ENCODE measurements at regions not wholly inside any gene's neighbourhood (a gene's known extent, or its start where the extent isn't known, plus 50 kb on each side); places are given as distances from the start of the nearest gene placed in this dataset.
"Not testable (repeated sequence)": the region's sequence is repeated elsewhere in the genome, so short reads cannot be mapped to it uniquely, and the experiment has no call there.

DNA sequence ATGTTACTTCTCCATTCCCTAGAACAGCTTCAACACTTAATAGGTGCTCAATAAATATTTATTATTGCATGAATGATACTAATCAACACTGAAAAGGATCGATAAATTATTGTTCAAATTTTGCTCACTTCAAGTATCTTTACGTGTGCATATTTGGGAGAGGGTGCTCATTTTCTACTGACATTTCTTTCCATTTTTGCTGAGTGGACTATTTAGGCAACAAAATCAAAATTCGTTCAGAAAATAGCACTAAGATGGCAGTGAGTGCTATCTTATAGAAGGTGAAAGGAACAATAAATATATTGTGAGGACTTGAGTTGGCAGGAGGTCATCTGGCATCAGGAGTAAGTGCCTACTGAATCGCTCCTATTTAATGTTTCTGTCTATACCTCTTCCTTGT is 501.9 kb upstream of the IRAK1BP1 start:
- no peak for DNase-seq (ENCODE audit: extremely low spot score)
- ChIA-PET POLR2A (no interaction called here), CTCF (no interaction called here)
- TF ChIP-seq NFRKB (IDR thresholded peaks at IDR 0.05) (no peak), FOXA1 (IDR thresholded peaks at IDR 0.05) (no peak), L3MBTL2 (conservative IDR thresholded peaks at IDR 0.05) (no peak), BHLHE40 (IDR thresholded peaks at IDR 0.05; ENCODE audit: borderline replicate concordance) (no peak), ARNT (IDR thresholded peaks at IDR 0.05) (no peak), TARDBP (IDR thresholded peaks at IDR 0.05) (no peak), CTBP1 (IDR thresholded peaks at IDR 0.05; ENCODE audit: borderline replicate concordance) (no peak), ELF4 (IDR thresholded peaks at IDR 0.05) (no peak), FOXK2 (IDR thresholded peaks at IDR 0.05) (no peak), SUZ12 (IDR thresholded peaks at IDR 0.05) (no peak), HDGF (IDR thresholded peaks at IDR 0.05; ENCODE audit: borderline replicate concordance) (no peak), FOXM1 (IDR thresholded peaks at IDR 0.05; ENCODE audit: borderline replicate concordance) (no peak)

DNA sequence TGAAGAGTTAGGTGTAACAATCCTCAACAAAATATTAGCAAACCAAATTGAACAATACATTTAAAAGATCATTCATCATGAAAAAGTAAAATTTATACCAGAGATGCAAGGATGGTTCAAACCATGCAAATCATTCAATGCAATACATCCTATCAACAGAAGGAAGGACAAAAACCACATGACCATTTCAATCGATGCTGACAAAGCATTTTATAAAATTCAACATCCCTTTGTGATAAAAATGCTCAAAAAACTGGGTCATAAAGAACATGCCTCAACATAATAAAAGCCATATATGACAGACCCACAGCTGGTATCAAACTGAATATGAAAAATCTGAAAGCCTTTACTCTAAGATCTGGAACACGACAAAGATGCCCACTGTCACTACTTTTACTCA is 490.3 kb upstream of the IRAK1BP1 start:
- TF ChIP-seq ZNF384 (IDR thresholded peaks at IDR 0.05) (no peak), NFRKB (IDR thresholded peaks at IDR 0.05) (no peak), HDGF (IDR thresholded peaks at IDR 0.05; ENCODE audit: borderline replicate concordance) (no peak), CTBP1 (IDR thresholded peaks at IDR 0.05; ENCODE audit: borderline replicate concordance) (no peak), SP1 (IDR thresholded peaks at IDR 0.05) (no peak), BHLHE40 (IDR thresholded peaks at IDR 0.05; ENCODE audit: borderline replicate concordance) (no peak), L3MBTL2 (conservative IDR thresholded peaks at IDR 0.05) (no peak), SUZ12 (IDR thresholded peaks at IDR 0.05) (no peak), FOXM1 (IDR thresholded peaks at IDR 0.05; ENCODE audit: borderline replicate concordance) (no peak), LEF1 (IDR thresholded peaks at IDR 0.05; ENCODE audit: borderline replicate concordance) (no peak), TARDBP (IDR thresholded peaks at IDR 0.05) (no peak), ARNT (IDR thresholded peaks at IDR 0.05) (no peak), FOXA1 (IDR thresholded peaks at IDR 0.05) (no peak), ELF4 (IDR thresholded peaks at IDR 0.05) (no peak)
- TF ChIP-seq, protein P1, sequence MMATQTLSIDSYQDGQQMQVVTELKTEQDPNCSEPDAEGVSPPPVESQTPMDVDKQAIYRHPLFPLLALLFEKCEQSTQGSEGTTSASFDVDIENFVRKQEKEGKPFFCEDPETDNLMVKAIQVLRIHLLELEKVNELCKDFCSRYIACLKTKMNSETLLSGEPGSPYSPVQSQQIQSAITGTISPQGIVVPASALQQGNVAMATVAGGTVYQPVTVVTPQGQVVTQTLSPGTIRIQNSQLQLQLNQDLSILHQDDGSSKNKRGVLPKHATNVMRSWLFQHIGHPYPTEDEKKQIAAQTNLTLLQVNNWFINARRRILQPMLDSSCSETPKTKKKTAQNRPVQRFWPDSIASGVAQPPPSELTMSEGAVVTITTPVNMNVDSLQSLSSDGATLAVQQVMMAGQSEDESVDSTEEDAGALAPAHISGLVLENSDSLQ (IDR thresholded peaks at IDR 0.05), result no peak
- POLR2A ChIA-PET, result no interaction called here
- DNase-seq (ENCODE audit: extremely low spot score), result no peak
- CTCF ChIA-PET, result no interaction called here

GRCh38 chr6:78379982-78380381 is 487.4 kb upstream of the IRAK1BP1 start:
- CTCF ChIA-PET, result no interaction called here
- POLR2A ChIA-PET, result no interaction called here
- DNase-seq (ENCODE audit: extremely low spot score), result no peak
- TF ChIP-seq FOXM1 (IDR thresholded peaks at IDR 0.05; ENCODE audit: borderline replicate concordance) (no peak), NFRKB (IDR thresholded peaks at IDR 0.05) (no peak), CTBP1 (IDR thresholded peaks at IDR 0.05; ENCODE audit: borderline replicate concordance) (no peak), ELF4 (IDR thresholded peaks at IDR 0.05) (no peak), BHLHE40 (IDR thresholded peaks at IDR 0.05; ENCODE audit: borderline replicate concordance) (no peak), HDGF (IDR thresholded peaks at IDR 0.05; ENCODE audit: borderline replicate concordance) (no peak), ARNT (IDR thresholded peaks at IDR 0.05) (no peak), ZNF384 (IDR thresholded peaks at IDR 0.05) (no peak), TARDBP (IDR thresholded peaks at IDR 0.05) (no peak), L3MBTL2 (conservative IDR thresholded peaks at IDR 0.05) (no peak), LEF1 (IDR thresholded peaks at IDR 0.05; ENCODE audit: borderline replicate concordance) (no peak), SUZ12 (IDR thresholded peaks at IDR 0.05) (no peak)

GRCh38 chr6:78380541-78380940 is 486.8 kb upstream of the IRAK1BP1 start:
- TF ChIP-seq FOXA1 (IDR thresholded peaks at IDR 0.05) (no peak), SP1 (IDR thresholded peaks at IDR 0.05) (no peak), ARNT (IDR thresholded peaks at IDR 0.05) (no peak), LEF1 (IDR thresholded peaks at IDR 0.05; ENCODE audit: borderline replicate concordance) (no peak), CTBP1 (IDR thresholded peaks at IDR 0.05; ENCODE audit: borderline replicate concordance) (no peak), BHLHE40 (IDR thresholded peaks at IDR 0.05; ENCODE audit: borderline replicate concordance) (no peak), ZNF384 (IDR thresholded peaks at IDR 0.05) (no peak), HDGF (IDR thresholded peaks at IDR 0.05; ENCODE audit: borderline replicate concordance) (no peak), TARDBP (IDR thresholded peaks at IDR 0.05) (no peak), FOXM1 (IDR thresholded peaks at IDR 0.05; ENCODE audit: borderline replicate concordance) (no peak), L3MBTL2 (conservative IDR thresholded peaks at IDR 0.05) (no peak), FOXK2 (IDR thresholded peaks at IDR 0.05) (no peak), ELF4 (IDR thresholded peaks at IDR 0.05) (no peak), NFRKB (IDR thresholded peaks at IDR 0.05) (no peak), SUZ12 (IDR thresholded peaks at IDR 0.05) (no peak)
- TF ChIP-seq, protein P1 (IDR thresholded peaks at IDR 0.05), result no peak
- ChIA-PET POLR2A (no interaction called here), CTCF (no interaction called here)
- DNase-seq (ENCODE audit: extremely low spot score), result no peak

GRCh38 chr6:78383968-78384367 is 483.4 kb upstream of the IRAK1BP1 start:
- TF ChIP-seq FOXM1 (IDR thresholded peaks at IDR 0.05; ENCODE audit: borderline replicate concordance) (no peak), ARNT (IDR thresholded peaks at IDR 0.05) (no peak)
- DNase-seq (ENCODE audit: extremely low spot score), result no peak
- POLR2A ChIA-PET, result no interaction called here
- CTCF ChIA-PET, result no interaction called here

GRCh38 chr6:78386854-78387253 is 480.5 kb upstream of the IRAK1BP1 start:
- CTCF ChIA-PET; POLR2A ChIA-PET; DNase-seq (ENCODE audit: extremely low spot score): not testable (repeated sequence)

GRCh38 chr6:78390066-78390465 is 477.3 kb upstream of the IRAK1BP1 start:
- DNase-seq (ENCODE audit: extremely low spot score), result no peak
- ChIA-PET POLR2A (no interaction called here), CTCF (no interaction called here)
- TF ChIP-seq HDGF (IDR thresholded peaks at IDR 0.05; ENCODE audit: borderline replicate concordance) (no peak), SUZ12 (IDR thresholded peaks at IDR 0.05) (no peak), BHLHE40 (IDR thresholded peaks at IDR 0.05; ENCODE audit: borderline replicate concordance) (no peak), FOXM1 (IDR thresholded peaks at IDR 0.05; ENCODE audit: borderline replicate concordance) (no peak), ARNT (IDR thresholded peaks at IDR 0.05) (no peak), ZNF384 (IDR thresholded peaks at IDR 0.05) (no peak), FOXK2 (IDR thresholded peaks at IDR 0.05) (no peak), ELF4 (IDR thresholded peaks at IDR 0.05) (no peak), SP1 (IDR thresholded peaks at IDR 0.05) (no peak), LEF1 (IDR thresholded peaks at IDR 0.05; ENCODE audit: borderline replicate concordance) (no peak), FOXA1 (IDR thresholded peaks at IDR 0.05) (no peak), TARDBP (IDR thresholded peaks at IDR 0.05) (no peak), L3MBTL2 (conservative IDR thresholded peaks at IDR 0.05) (no peak), CTBP1 (IDR thresholded peaks at IDR 0.05; ENCODE audit: borderline replicate concordance) (no peak), NFRKB (IDR thresholded peaks at IDR 0.05) (no peak)
- TF ChIP-seq, protein P1 (IDR thresholded peaks at IDR 0.05), result no peak
